Large intestine (tissue), 3 donors: ENCODE measurements at regions not wholly inside any gene's neighbourhood (a gene's known extent, or its start where the extent isn't known, plus 50 kb on each side); places are given as distances from the start of the nearest gene placed in this dataset.
A peak's percentile ranks its signal among the peaks of the same experiment; 100 is the strongest.

ENCODE experiments used
- DNase-seq, 2 donors: peaks; one replicate each; pipeline versions ENCODE4 v3.0.0 to v3.0.0-alpha.2; 2013
- H3K27ac ChIP-seq: one replicate; pipeline ENCODE4 v1.5.1; 2013; ENCODE audit warnings: low read length
- H3K27me3 ChIP-seq: 2 replicates; pipeline ENCODE4 v1.6.1; 2013; ENCODE audit warnings: low read length; ENCODE audit not compliant: control insufficient read depth, insufficient read depth
- H3K36me3 ChIP-seq: 2 replicates; pipeline ENCODE4 v1.6.1; 2013; ENCODE audit warnings: low read length; ENCODE audit not compliant: control insufficient read depth, insufficient read depth
- H3K4me1 ChIP-seq: one replicate; pipeline ENCODE4 v1.6.1; 2013; ENCODE audit warnings: low read length; ENCODE audit not compliant: control insufficient read depth, insufficient read depth
- H3K4me3 ChIP-seq: one replicate; pipeline ENCODE4 v1.5.1; 2013; ENCODE audit warnings: low read length
- H3K9me3 ChIP-seq: one replicate; pipeline ENCODE4 v1.6.1; 2013; ENCODE audit warnings: mild to moderate bottlenecking, low read depth, low read length, moderate library complexity; ENCODE audit not compliant: control insufficient read depth
- WGBS: methylation state at CpG from one replicate; pipeline ENCODE4 v1.1.5; 2013; ENCODE audit warnings: low lambda C conversion rate; ENCODE audit not compliant: insufficient coverage; 5-methylcytosine and 5-hydroxymethylcytosine counted together

DNA sequence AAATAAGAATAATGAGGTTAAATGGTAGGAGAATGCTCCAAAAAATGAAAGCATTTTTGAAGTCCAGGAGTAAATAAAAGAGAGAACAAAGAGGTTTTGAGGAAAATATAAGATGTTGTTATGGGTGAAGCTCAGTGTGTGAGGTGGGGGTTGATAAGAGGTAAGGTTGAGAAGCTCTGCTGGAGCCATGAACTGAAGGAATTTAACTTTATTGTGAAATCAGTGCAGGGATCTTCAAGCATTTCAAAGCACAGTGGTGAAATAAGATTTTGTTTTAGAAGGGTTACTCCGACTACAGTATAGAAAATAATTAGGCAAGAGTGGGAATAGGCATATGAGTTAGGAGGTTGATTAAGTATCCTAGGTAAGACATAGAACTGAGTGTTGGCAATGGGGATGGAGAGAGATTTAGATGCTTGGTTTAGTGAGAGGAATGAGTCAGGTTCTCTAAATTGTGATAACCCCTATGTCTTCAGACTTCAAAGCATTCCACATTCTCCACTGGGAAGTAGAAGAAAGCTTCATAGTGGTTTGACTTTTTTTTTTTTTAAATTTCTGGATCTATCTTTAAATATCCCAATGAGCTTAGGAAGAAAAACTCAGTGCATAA is 403.2 kb downstream of the AASDHPPT start:
- no peaks in the 10 kb centered on the region for H3K9me3 ChIP-seq
- no peak overlapping the region for H3K27ac ChIP-seq
- 100% methylated on average over 1 of the region's 1 CpG for WGBS
- H3K27me3 ChIP-seq: no peaks in the 10 kb centered on the region
- H3K4me3 ChIP-seq: no peak overlapping the region
- DNase-seq: no peak
- H3K36me3 ChIP-seq: no peaks in the 10 kb centered on the region
- peaks cover 10% of the 10 kb centered on the region for H3K4me1 ChIP-seq

DNA sequence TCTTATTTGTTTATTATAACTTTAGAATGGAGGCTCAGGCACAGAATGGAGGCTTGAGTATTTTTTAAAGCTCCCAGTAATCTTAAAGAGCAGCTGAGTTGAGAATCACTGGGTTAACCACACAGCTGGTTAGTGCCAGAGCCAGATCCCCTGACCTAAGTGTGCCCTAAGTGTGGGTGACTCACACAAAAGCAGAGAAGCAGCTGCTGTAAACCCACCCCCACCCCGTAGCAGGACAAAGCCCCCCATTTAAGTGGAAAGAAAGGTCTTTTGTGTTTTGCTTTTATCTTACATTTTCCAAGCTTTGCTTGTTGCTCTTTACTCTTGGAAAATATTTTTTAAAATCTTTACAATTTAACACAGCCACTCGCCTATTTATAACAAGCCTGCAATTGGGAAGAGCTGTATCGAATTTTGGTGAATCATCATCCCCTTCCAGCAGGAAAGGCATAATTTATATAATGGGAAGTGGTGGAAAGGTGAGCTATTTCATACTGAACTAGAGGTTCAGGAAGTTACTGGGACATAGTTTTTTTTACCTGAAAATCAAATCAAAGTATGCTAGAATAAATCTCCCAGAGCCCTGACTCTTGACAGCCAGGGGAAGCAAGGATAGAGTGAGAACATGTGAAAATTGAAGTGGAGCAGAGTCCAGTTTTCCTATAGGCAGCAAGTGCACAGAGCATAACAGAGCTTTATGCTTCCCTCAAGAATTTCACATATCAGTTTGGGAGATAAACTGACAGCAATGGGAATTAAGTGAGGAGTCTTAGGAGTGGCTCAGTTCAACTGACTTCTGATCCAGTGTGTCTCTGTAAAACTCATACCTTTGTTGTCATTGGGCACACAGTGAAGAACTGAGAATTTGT is 405.7 kb downstream of the AASDHPPT start:
- Histone ChIP-seq H3K36me3 (no peaks in the 10 kb centered on the region), H3K27me3 (no peaks in the 10 kb centered on the region), H3K9me3 (no peaks in the 10 kb centered on the region), H3K27ac (no peak overlapping the region), H3K4me3 (no peak overlapping the region), H3K4me1 (peaks cover 10% of the 10 kb centered on the region)
- WGBS: 60% methylated on average over 1 of the region's 3 CpGs
- DNase-seq: no peak

DNA sequence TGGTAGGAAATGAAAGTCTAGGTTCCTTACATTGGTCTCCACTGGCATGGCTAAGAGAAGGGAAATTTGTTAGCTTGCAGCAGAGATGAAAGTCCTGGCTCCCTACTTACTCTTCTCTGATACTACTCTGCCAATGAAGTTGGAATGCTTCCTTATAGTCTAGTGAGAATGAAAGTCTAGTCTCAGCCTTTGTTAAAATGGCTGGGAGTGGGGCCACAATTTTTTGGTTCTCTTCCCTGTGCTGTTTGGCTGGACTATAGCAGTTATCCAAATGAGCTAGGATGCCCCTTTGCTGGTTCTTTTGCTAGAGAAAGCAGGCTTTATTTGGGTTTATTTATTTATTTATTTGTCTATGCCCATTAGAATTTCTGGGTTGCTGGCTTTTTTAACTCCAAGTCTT is 414.3 kb downstream of the AASDHPPT start:
- no peak overlapping the region for H3K27ac ChIP-seq
- no peaks in the 10 kb centered on the region for H3K9me3 ChIP-seq
- no peak overlapping the region for H3K4me3 ChIP-seq
- H3K27me3 ChIP-seq: no peaks in the 10 kb centered on the region
- DNase-seq: no peak
- no peaks in the 10 kb centered on the region for H3K36me3 ChIP-seq
- H3K4me1 ChIP-seq: no peaks in the 10 kb centered on the region

DNA sequence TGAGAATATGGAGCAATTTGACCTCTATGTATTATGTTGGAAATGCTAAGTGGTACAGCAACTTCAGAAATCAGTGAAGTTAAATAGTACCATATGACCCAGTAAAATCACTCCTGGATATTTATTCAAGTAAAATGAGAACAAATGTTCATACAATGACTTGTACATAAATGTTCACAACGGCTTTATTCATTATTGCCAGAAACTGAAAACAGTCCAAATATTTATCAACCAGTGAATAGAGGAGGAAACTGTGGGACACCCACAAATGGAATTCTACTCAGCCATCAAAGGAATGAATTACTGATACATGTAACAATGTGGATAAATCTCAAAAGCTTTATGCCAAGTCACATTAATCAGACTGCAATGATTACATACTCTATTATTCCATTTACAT is 416.3 kb downstream of the AASDHPPT start:
- Histone ChIP-seq H3K4me3 (no peak overlapping the region), H3K27ac (no peak overlapping the region), H3K36me3 (no peaks in the 10 kb centered on the region), H3K9me3 (no peaks in the 10 kb centered on the region), H3K4me1 (no peaks in the 10 kb centered on the region), H3K27me3 (no peaks in the 10 kb centered on the region)
- no peak for DNase-seq
- WGBS: 100% methylated on average over 1 of the region's 1 CpG

DNA sequence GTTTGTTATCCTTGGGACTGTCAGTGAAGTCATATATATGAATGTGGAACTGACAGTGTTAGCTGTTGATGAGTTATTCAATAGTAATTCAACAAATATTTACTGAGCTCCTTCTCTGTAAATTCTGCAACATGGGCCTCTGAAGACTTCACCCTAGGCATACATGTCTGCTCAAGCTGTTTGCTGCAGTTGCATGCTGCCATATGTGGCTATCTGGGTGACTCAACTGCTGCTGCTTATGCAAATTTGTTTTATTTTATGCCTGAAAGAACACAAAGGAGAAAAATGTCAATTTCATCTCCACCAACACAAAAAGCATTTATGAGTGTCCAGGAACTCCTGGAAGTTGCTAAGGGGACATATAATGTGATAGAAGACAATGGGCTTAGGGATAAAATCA is 417.6 kb downstream of the AASDHPPT start:
- Histone ChIP-seq H3K27ac (no peak overlapping the region), H3K27me3 (no peaks in the 10 kb centered on the region), H3K4me1 (no peaks in the 10 kb centered on the region), H3K36me3 (no peaks in the 10 kb centered on the region), H3K9me3 (no peaks in the 10 kb centered on the region), H3K4me3 (no peak overlapping the region)
- no peak for DNase-seq

DNA sequence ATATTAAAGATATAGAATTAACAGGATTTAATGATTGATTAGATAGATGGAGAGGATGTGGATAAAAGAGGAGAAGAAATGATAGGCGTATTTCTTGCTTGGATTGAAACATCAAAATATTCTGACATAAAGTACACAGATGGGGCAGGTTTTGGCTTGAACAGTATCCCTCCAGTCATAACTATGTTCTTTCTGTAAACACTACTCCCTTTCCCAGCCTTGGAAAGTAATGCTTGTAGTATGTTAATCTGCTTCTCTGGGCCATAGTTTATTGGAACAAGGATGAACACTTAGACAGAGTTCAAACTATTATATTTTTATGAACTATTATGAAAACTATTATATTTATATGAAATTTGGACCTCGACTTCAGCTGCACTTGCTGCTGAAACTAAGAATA is 419.2 kb downstream of the AASDHPPT start:
- Histone ChIP-seq H3K27me3 (no peaks in the 10 kb centered on the region), H3K9me3 (no peaks in the 10 kb centered on the region), H3K4me1 (no peaks in the 10 kb centered on the region), H3K36me3 (no peaks in the 10 kb centered on the region), H3K27ac (no peak overlapping the region), H3K4me3 (no peak overlapping the region)
- DNase-seq: no peak
- WGBS: 93% methylated on average over 2 of the region's 2 CpGs

DNA sequence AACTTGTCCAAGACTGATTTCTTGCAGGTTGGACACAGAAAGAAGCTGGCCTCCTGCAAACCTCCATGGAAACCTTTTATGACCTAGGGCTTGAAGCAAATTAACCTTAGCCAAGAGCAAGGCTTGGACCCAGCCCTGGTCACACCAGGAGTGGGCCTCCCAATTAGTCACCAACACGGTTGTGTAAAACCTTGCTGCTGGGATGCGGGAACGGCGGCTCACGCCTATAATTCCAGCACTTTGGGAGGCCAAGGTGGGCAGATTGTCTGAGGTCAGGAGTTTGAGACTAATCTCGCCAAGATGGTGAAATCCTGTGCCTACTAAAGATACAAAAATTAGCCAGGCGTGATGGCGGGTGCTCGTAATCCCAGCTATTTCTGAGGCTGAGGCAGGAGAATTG is 419.9 kb downstream of the AASDHPPT start:
- DNase-seq: no peak
- no peaks in the 10 kb centered on the region for H3K27me3 ChIP-seq
- H3K27ac ChIP-seq: no peak overlapping the region
- no peaks in the 10 kb centered on the region for H3K4me1 ChIP-seq
- H3K36me3 ChIP-seq: no peaks in the 10 kb centered on the region
- no peak overlapping the region for H3K4me3 ChIP-seq
- H3K9me3 ChIP-seq: no peaks in the 10 kb centered on the region
- no CpG with 5 or more reads among the region's 9 CpGs for WGBS

DNA sequence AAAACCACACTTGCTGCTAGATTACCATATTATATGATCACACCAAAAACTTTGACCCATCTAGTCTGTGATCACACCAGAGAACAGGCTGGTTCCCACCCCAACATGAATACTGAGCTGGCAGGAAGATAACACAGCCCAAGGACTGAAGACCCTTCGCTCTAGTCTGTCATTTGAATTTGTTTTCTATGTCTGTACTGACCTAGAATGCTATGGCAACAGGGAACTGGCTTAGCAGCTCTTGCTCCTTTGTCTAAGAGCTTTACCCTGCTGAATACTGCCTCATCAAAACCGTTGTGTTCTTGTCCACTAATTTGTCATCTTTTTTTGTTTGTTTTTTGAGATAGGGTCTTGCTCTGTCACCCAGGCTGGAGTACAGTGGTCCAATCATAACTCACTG is 420.4 kb downstream of the AASDHPPT start:
- H3K4me1 ChIP-seq: no peaks in the 10 kb centered on the region
- no peak overlapping the region for H3K27ac ChIP-seq
- DNase-seq: no peak
- no peaks in the 10 kb centered on the region for H3K27me3 ChIP-seq
- no peaks in the 10 kb centered on the region for H3K9me3 ChIP-seq
- no peak overlapping the region for H3K4me3 ChIP-seq
- no peaks in the 10 kb centered on the region for H3K36me3 ChIP-seq
- WGBS: 83% methylated on average over 1 of the region's 2 CpGs

DNA sequence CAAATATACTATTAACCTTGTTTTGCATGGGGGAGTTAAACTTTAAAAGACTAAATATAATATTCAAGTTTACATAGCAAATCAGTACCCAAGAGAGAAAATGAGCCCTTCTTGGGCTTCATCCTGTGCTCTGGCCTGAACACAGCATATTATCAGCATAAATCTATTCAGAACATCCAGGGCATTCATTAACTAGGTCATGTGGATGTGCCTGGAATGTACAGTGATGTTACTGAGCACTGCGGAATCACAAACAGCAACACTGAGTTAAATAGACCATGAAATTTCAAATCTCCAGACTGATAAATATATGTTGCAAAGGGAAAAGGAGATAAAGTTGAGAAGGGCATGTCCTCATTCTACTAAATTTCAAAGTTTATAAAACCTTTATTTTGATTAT is 426.4 kb downstream of the AASDHPPT start:
- Histone ChIP-seq H3K9me3 (no peaks in the 10 kb centered on the region), H3K36me3 (no peaks in the 10 kb centered on the region), H3K4me3 (no peak overlapping the region), H3K4me1 (no peaks in the 10 kb centered on the region), H3K27ac (no peak overlapping the region), H3K27me3 (no peaks in the 10 kb centered on the region)
- DNase-seq: peak; percentile 31 to 35
- no CpG with 5 or more reads among the region's 1 CpG for whole genome bisulfite sequencing

DNA sequence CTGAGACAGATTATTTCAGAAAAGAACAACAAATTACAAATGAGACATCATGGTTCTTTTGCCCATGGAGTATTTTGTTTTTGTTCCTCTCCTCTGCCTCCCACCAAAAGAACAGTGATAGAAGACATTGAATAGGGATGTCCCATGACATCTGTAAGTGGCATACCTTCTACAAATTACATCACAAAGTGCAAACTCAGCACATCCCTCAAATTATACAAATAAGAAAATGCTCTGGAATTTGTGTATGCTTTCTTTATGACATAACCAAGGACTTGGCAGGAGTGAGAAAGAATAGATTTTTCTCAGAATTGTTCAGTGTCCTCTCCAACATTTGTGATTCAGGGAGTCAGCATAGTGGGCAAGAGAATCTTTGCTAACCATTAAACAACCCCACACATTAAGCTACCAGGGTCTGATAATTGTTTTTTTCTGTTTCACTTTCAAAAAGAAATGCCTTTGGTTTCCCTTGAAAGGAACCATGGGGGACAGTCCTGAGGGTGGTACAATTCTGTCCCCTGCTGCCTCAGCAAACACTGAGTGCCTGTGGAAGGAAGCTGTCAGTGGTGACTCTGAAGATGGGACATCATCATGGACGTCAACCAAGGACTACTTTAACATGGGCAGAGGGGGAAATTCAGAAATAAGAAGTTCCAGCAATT is 430.3 kb downstream of the AASDHPPT start:
- Histone ChIP-seq H3K27me3 (no peaks in the 10 kb centered on the region), H3K4me1 (no peaks in the 10 kb centered on the region), H3K36me3 (no peaks in the 10 kb centered on the region), H3K27ac (no peak overlapping the region), H3K9me3 (no peaks in the 10 kb centered on the region), H3K4me3 (no peak overlapping the region)
- no CpG with 5 or more reads among the region's 1 CpG for WGBS
- no peak for DNase-seq
